HPDE6-E6E7 (cell line): ENCODE measurements at regions not wholly inside any gene's neighbourhood (a gene's known extent, or its start where the extent isn't known, plus 50 kb on each side); places are given as distances from the start of the nearest gene placed in this dataset.
"Not testable (repeated sequence)": the region's sequence is repeated elsewhere in the genome, so short reads cannot be mapped to it uniquely, and the experiment has no call there.

Source experiments
- DNase-seq: peaks from one replicate; pipeline ENCODE4 v3.0.0; 2011; ENCODE audit warnings: missing footprints; ENCODE audit errors: extremely low spot score

DNA sequence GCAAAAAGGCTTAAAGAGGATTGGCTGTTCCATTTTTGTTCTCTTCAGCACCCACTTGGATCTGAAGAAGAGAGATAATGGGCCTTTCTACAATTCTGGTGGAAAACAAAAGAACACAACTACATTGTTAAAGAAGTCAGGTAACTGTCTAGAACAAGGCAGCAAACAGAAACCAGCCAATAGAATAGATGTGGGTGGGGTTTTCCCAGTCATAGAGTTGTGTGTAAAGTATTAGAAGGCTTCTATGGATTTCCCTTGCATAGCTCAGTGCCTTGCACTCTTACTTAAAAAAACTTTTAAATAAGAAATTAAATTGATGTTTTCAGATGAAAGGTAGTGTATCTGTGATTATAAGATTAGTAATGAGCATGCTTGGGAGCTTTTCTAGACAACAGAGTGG is 462.7 kb upstream of the ATP11B start:
- no peak for DNase-seq

DNA sequence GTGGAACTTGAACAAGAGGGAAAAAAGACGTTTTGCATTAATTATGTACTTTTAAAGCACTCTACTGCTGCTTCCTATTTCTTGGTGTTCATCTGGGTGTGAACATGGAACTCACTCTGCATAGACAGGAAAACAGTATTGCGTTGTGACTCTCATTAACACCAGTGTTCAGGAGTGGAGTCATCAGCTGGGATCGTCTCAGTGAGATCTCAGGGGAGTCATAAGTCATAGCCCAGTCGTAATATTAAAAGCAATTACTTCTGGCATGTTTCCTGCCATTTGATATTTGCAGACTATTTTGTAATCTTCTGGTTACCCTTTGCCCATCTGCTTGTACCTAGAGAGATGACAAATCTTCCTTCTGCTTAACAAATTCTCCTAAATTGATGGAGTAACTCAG is 462.0 kb upstream of the ATP11B start:
- DNase-seq = no peak

DNA sequence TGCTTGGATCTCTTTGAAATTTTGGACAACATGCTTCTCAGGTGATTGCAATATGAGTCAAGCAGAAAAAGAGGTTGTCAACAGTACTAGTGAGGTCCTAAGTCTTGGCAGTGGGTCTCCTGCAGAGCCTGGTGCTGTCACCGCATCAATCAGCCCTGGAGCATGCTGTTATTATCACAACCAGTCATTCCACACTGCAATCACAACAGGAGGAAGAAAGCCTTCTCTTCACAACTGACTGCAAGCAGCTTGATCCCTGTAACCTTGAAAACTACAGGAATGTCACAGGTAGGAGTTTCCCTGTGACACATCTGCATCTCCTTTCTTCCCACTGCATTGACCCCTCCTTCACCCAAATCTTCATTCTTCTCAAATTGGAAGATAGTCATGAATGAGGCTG is 451.1 kb upstream of the ATP11B start:
- no peak for DNase-seq

DNA sequence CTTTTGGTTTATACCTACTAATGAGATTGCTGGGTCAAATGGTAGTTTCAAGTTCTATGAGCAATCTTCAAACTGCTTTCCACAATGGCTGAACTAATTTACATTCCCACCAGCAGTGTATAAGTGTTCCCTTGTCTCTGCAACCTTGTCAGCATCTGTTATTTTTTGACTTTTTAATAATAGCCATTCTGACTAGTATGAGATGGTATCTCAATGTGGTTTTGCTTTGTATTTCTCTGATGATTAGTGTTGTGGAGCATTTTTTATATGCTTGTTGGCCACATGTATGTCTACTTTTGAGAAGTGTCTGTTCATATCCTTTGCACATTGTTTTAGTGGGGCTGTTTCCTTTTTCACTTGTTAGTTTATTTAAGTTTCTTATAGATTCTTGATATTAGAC is 449.3 kb upstream of the ATP11B start:
- not testable (repeated sequence) for DNase-seq

DNA sequence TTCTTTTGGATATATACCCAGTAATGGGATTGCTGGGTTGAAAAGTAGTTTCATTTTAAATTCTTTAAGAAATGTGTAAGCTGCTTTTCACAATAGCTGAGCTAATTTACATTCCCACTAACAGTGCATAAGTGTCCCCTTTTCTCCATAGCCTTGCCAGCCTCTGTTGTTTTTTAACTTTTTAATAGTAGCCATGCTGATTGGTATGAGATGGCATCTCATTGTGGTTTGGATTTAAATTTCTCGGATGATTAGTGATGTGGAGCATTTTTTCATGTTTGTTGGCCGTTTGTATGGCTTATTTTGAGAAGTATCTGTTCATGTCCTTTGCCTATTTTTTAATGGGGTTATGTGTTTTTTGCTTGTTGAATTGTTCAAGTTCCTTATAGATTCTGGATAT is 444.3 kb upstream of the ATP11B start:
- no peak for DNase-seq

GRCh38 chr3:182349951-182350517 is 443.3 kb upstream of the ATP11B start:
- DNase-seq = no peak

DNA sequence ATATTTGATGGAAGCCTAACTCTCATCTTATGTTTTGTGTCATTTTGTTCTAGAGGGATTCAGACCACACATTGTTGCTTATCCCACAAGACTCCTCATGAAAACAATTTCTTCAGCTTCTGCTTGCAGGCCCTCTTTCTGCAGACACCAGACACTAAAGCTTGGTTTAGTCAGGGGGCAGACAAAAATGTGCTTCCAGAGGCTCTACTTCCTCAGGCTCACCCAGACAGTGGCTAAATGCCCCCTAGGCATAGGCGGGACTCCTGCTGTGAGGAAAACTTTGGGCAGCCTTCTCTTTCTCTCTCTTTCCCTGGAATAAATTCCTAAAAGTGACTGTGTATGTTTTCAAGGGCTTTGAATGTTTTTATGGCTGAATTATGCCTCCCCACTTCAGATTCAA is 435.4 kb upstream of the ATP11B start:
- no peak for DNase-seq

- no peak for DNase-seq
Measured at GRCh38 chr3:182364323-182364722, 429.0 kb upstream of the ATP11B start.

GRCh38 chr3:182364723-182365650 is 428.3 kb upstream of the ATP11B start:
- peak; percentile 47 for DNase-seq

DNA sequence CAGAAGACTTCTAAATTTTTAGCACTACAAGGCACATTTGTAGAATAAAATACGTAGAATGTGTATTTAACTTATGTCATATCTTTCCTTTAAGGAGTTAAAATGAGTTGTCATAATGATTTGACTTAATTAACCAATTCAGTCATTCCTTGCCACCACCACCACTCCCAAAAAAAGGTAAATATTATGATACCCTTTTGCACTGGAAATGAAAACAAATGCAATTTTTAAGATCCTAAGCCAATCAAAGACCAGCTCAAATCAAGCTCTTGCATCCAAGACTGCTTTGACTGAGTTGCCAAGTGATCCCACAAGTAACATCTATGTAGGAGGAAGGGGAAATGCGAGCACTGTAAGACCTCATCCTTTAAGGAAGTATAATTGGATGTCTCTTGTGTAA is 426.6 kb upstream of the ATP11B start:
- DNase-seq = no peak

- no peak for DNase-seq
Measured at GRCh38 chr3:182369861-182370260, 423.4 kb upstream of the ATP11B start.

- DNase-seq = peak; percentile 36
Measured at GRCh38 chr3:182370949-182371348, 422.4 kb upstream of the ATP11B start.

GRCh38 chr3:182375916-182376315 is 417.4 kb upstream of the ATP11B start:
- DNase-seq = no peak

GRCh38 chr3:182382112-182382857 is 411.0 kb upstream of the ATP11B start:
- no peak for DNase-seq

DNA sequence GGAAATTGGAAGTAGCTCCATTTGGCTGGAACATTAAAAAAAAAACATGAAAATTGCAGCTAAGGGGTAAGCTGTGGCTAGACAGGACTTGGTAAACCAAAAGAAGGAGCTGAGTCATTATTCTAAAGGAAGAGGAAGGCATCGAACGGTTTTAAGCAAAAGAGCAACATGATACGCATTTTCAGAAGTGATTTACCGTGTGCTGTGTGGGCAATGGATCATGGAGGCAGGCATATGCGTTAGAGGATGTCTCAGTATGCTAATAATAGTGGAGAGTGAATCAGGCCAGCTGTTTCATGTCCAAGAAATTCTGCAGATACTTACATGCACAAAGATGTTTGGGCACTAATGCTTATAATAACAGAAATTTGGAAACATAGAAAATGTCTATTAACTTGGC is 409.1 kb upstream of the ATP11B start:
- DNase-seq = peak; percentile 2

DNA sequence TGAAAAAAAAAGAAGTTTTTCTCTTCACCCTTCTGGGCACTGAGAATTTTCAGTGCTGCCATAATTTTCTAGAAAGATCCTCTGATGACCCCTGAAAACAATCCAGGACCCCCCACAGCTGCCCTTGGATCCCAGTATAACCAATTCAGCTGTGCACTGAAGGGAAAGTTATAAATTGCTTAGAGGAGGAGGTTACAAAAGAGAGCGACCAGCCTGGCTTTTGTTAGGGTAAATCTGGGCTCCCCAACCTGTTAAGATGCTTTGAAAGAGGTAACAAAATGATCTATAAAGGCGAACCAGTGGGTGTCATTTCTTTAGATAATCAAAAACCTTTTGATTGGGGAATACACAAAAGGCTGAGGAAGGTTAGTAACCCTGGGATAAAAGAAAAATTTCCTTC is 407.9 kb upstream of the ATP11B start:
- no peak for DNase-seq

DNA sequence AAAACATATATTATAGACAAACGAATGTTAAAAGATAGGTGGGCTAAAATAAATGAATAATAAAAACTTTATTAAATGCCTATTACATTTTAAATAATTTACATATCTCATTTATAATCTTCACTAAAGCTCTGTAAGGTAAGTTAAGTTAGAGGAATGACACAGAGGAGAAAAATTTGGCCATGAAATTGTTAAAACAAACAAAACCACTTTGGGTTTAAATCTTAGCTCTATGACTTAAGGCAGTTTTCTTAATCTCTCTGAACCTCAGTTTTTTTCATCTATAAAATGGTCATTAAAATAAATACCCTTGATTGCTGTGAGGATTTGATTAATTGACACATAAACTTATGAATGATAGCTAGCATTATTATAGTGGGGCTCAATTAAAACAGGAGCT is 404.8 kb upstream of the ATP11B start:
- DNase-seq = no peak

- DNase-seq = peak; percentile 76
Measured at GRCh38 chr3:182389071-182389815, 404.1 kb upstream of the ATP11B start.

- no peak for DNase-seq
Measured at GRCh38 chr3:182390421-182390820, 402.9 kb upstream of the ATP11B start.

DNA sequence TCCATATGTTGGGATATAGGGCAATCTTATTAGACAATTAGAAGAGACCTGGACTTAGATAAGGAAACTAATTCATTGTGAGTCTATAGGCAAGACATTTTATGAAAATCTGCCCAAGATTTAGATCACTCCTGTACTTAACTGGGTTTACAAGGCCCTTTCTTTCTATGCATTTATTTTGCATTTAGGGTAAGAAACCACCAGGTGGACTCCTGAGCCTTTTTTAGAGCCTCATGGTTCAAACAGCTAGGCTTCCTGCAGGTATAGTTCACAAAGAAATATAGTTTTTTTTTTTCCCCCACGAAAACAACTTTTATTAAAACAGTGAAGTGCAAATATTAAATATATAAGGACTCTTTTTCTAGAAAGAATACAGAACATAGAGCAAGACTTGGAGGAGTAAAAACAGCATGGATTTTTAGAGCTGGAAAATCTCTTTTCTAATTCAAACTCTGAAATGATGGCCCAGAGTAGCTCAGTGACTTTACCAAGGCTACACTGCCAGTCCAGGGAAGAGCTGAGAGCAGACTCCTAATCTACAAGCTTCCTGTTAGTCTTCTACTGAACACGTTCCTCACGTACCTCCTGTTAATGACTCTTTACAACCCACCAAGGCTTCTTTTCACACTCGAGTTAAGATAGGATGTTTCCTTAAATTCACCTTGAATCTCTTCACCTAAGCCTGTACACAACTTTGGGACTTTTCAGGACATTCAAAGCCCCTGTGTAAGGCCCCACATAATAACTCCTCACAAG is 400.9 kb upstream of the ATP11B start:
- DNase-seq = no peak

DNA sequence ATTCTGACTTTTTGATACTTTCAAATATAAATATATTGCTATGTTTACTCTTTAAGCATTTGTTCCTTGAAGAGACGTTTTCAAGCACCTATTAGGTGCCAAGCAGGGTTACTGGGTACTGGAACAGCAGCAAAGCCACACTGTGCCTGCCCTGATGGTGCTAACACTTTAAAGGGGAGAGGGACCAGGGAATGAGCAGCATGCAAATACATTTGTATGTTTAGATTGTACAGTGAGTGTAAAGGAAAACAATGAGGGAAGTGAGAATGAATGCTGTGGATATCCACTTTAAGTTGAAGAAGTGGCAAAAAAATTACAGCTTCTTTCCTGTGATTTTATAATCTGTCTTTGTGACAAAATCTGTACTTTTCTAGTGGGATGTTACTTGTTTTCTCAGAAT is 400.2 kb upstream of the ATP11B start:
- DNase-seq = no peak
